Liver (tissue), 8 donors: ENCODE measurements at regions not wholly inside any gene's neighbourhood (a gene's known extent, or its start where the extent isn't known, plus 50 kb on each side); places are given as distances from the start of the nearest gene placed in this dataset.

Experiments used
- DNase-seq: peaks from one replicate; pipeline ENCODE4 v3.0.0-alpha.2; 2017; ENCODE audit warnings: low spot score
- H3K27ac ChIP-seq, 2 donors: one replicate each; pipeline ENCODE4 v1.7.0; 2013; ENCODE audit warnings: inconsistent platforms in 2 of 2, low read length in 2 of 2, control low read depth in 1 of 2, low read depth in 1 of 2, mild to moderate bottlenecking in 1 of 2
- H3K27me3 ChIP-seq, 4 donors: one replicate each; pipeline versions ENCODE4 v1.6.1 to v1.7.0; 2013; ENCODE audit warnings: low read length in 3 of 4, inconsistent platforms in 1 of 4, mild to moderate bottlenecking in 1 of 4, moderate library complexity in 1 of 4; ENCODE audit not compliant: control insufficient read depth in 4 of 4, insufficient read depth in 4 of 4
- H3K36me3 ChIP-seq, 4 donors: one replicate each; pipeline versions ENCODE4 v1.6.1 to v1.7.0; 2013; ENCODE audit warnings: low read length in 3 of 4, mild to moderate bottlenecking in 3 of 4, low read depth in 1 of 4, moderate library complexity in 1 of 4; ENCODE audit not compliant: control insufficient read depth in 4 of 4, insufficient read depth in 3 of 4
- H3K4me1 ChIP-seq, 4 donors: one replicate each; pipeline versions ENCODE4 v1.6.1 to v1.7.0; 2013; ENCODE audit warnings: low read length in 3 of 4, mild to moderate bottlenecking in 3 of 4, moderate library complexity in 1 of 4; ENCODE audit not compliant: control insufficient read depth in 4 of 4, insufficient read depth in 4 of 4
- H3K4me3 ChIP-seq, 3 donors: one replicate each; pipeline versions ENCODE4 v1.6.1 to v1.7.0; 2013; ENCODE audit warnings: low read length in 3 of 3, control low read depth in 1 of 3, low read depth in 1 of 3, mild to moderate bottlenecking in 1 of 3
- H3K9ac ChIP-seq, 2 donors: one replicate each; pipeline ENCODE4 v1.7.0; 2013; ENCODE audit warnings: low read length in 2 of 2, mild to moderate bottlenecking in 2 of 2, moderate library complexity in 2 of 2, control low read depth in 1 of 2, low read depth in 1 of 2
- H3K9me3 ChIP-seq, 4 donors: one replicate each; pipeline versions ENCODE4 v1.6.1 to v1.7.0; 2013; ENCODE audit warnings: low read length in 3 of 4; ENCODE audit not compliant: control insufficient read depth in 4 of 4
- EGR1 ChIP-seq, 2 donors: IDR thresholded peaks; 2 replicates each; pipeline ENCODE4 v1.6.1; 2016 to 2018; ENCODE audit warnings: antibody characterized with exemption in 2 of 2, low read depth in 2 of 2
- FOXA1 ChIP-seq: IDR thresholded peaks from 2 replicates; pipeline ENCODE4 v1.6.1; 2016; ENCODE audit warnings: antibody characterized with exemption
- GABPA ChIP-seq, 2 donors: IDR thresholded peaks in 1 of 2; conservative IDR thresholded peaks in 1 of 2; 2 replicates each; pipeline ENCODE4 v1.6.1; 2016; ENCODE audit warnings: antibody characterized with exemption in 2 of 2, mild to moderate bottlenecking in 1 of 2, moderate library complexity in 1 of 2
- HNF4A ChIP-seq, 2 donors: conservative IDR thresholded peaks; 2 replicates each; pipeline ENCODE4 v1.6.1; 2016; ENCODE audit warnings: antibody characterized with exemption in 2 of 2, mild to moderate bottlenecking in 2 of 2
- JUND ChIP-seq, 2 donors: IDR thresholded peaks; 2 replicates each; pipeline ENCODE4 v1.6.1; 2016; ENCODE audit warnings: antibody characterized with exemption in 2 of 2
- NR2F2 ChIP-seq: IDR thresholded peaks from 2 replicates; pipeline ENCODE4 v1.6.1; 2016; ENCODE audit warnings: antibody characterized with exemption
- RAD21 ChIP-seq, 2 donors: IDR thresholded peaks; 2 replicates each; pipeline ENCODE4 v1.6.1; 2016; ENCODE audit warnings: antibody characterized with exemption in 2 of 2, mild to moderate bottlenecking in 2 of 2
- RXRA ChIP-seq, 2 donors: IDR thresholded peaks; 2 replicates each; pipeline ENCODE4 v1.6.1; 2017 to 2018; ENCODE audit warnings: antibody characterized with exemption in 2 of 2, mild to moderate bottlenecking in 1 of 2
- SP1 ChIP-seq: IDR thresholded peaks from 2 replicates; pipeline ENCODE4 v1.6.1; 2018; ENCODE audit warnings: antibody characterized with exemption, mild to moderate bottlenecking
- TAF1 ChIP-seq: conservative IDR thresholded peaks from 2 replicates; pipeline ENCODE4 v1.6.1; 2016; ENCODE audit warnings: antibody characterized with exemption, mild to moderate bottlenecking
- YY1 ChIP-seq: IDR thresholded peaks from 2 replicates; pipeline ENCODE4 v1.6.1; 2016; ENCODE audit warnings: antibody characterized with exemption, mild to moderate bottlenecking
- WGBS: extraction: QIAGEN DNeasy Blood & Tissue Kit; methylation state at CpG from one replicate; pipeline ENCODE4 v1.1.7; 2013; 5-methylcytosine and 5-hydroxymethylcytosine counted together
- TF ChIP-seq, protein P1 (sequence below): IDR thresholded peaks from 2 replicates; pipeline ENCODE4 v1.6.1; 2016; ENCODE audit warnings: antibody characterized with exemption
- TF ChIP-seq, protein P2 (sequence below): IDR thresholded peaks from 2 replicates; pipeline ENCODE4 v1.6.1; 2016; ENCODE audit warnings: antibody characterized with exemption
- TF ChIP-seq, protein P3 (sequence below): fragments of 150-350 bp; IDR thresholded peaks from 2 replicates; pipeline ENCODE4 v1.5.1; 2017; ENCODE audit warnings: improper control_type of control experiment, low read depth, low read length; ENCODE audit not compliant: missing input control
- donor health status: healthy.
- donor health status: healthy.
- donor health status: healthy.
- donor health status: healthy.
- donor health status: healthy.

DNA sequence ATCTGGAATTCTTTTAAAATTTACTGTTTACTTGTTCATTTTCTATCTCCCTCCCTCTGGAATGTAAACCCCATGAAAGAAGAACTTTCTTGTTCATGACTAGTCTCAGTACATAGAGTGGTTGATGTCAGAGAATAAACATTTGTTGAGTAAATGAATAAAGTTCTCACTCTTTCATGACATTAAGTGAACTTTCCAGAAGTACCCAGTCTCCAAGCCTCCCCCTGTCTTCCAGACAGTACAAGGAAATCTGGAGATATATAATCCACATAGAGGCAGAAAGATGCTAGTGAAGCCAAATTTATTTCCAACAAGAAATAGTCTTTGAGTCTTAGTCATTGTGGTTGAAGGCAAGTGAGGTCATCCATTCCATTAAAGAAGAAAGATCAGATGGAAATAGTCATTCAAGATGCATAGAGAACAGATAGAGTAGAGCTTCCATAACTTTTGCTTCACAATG is 71.5 kb upstream of the GALNT15 start:
- Histone ChIP-seq H3K36me3 (no peaks in the 10 kb centered on the region), H3K9ac (no peak overlapping the region), H3K4me3 (no peak overlapping the region), H3K27me3 (no peaks in the 10 kb centered on the region), H3K27ac (peak overlapping the region in 1 of 2 donors; percentile 33), H3K4me1 (no peaks in the 10 kb centered on the region), H3K9me3 (no peaks in the 10 kb centered on the region)
- DNase-seq = no peak
- TF ChIP-seq HNF4A (conservative IDR thresholded peaks at IDR 0.05) = no peak
- peak in 1 of 2 donors; percentile 18 for TF ChIP-seq RXRA (IDR thresholded peaks at IDR 0.05)
- peak; percentile 43 for TF ChIP-seq NR2F2
- no peak for TF ChIP-seq FOXA1
- TF ChIP-seq SP1 = peak; percentile 18
- peak; percentile 25 to 54 for TF ChIP-seq JUND (IDR thresholded peaks at IDR 0.05)
- peak in 1 of 2 donors; percentile 10 for TF ChIP-seq RAD21 (IDR thresholded peaks at IDR 0.05)

DNA sequence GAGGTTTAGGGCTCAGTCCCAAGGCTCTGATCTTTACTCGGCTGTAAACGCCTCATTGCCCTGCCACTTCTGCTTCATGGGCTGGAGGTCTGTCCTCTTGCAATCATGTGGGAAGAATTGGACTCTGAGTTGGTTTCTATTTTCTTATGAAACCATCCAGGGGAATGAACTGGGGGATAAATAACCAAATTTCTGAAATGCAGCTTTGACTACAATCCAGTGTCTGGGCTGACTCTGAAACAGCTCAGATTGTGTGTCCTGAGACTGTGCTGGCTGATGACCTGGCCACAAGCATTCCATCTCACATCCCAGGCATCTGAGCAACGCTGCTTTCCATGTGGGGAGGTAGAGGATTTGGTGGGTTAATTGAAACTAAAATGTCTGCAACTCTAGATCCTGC is 71.0 kb upstream of the GALNT15 start:
- H3K27ac ChIP-seq = peak overlapping the region in 1 of 2 donors; percentile 33
- H3K9me3 ChIP-seq = no peaks in the 10 kb centered on the region
- WGBS = 81% methylated on average over 3 of the region's 3 CpGs

DNA sequence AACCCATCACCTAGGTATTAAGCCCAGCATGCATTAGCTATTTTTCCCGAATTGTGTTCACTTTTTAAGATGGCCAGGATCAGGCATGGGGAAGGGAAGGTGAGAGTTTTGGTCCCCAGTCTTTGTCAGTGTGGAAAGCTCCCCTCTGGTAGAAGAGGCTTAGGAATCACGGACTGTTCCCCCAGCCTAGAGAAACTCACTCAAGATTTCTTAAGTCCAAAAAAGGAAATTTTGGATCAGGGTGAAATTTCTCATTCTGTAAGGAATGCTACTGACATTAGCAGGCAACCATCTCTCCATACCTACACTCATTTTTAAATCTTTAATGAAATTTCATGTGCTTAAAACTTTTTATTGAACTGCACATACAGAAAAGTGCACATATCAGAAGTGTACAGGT is 70.3 kb upstream of the GALNT15 start:
- Histone ChIP-seq H3K4me3 (no peak overlapping the region), H3K9me3 (no peaks in the 10 kb centered on the region), H3K27me3 (no peaks in the 10 kb centered on the region), H3K27ac (no peak overlapping the region), H3K36me3 (no peaks in the 10 kb centered on the region), H3K9ac (no peak overlapping the region), H3K4me1 (no peaks in the 10 kb centered on the region)
- no peak for DNase-seq
- 82% methylated on average over 2 of the region's 2 CpGs for WGBS
- no peak for TF ChIP-seq RXRA (IDR thresholded peaks at IDR 0.05)
- TF ChIP-seq HNF4A (conservative IDR thresholded peaks at IDR 0.05) = no peak
- TF ChIP-seq YY1 = no peak
- TF ChIP-seq RAD21 (IDR thresholded peaks at IDR 0.05) = no peak
- no peak for TF ChIP-seq JUND (IDR thresholded peaks at IDR 0.05)
- TF ChIP-seq, protein P1, sequence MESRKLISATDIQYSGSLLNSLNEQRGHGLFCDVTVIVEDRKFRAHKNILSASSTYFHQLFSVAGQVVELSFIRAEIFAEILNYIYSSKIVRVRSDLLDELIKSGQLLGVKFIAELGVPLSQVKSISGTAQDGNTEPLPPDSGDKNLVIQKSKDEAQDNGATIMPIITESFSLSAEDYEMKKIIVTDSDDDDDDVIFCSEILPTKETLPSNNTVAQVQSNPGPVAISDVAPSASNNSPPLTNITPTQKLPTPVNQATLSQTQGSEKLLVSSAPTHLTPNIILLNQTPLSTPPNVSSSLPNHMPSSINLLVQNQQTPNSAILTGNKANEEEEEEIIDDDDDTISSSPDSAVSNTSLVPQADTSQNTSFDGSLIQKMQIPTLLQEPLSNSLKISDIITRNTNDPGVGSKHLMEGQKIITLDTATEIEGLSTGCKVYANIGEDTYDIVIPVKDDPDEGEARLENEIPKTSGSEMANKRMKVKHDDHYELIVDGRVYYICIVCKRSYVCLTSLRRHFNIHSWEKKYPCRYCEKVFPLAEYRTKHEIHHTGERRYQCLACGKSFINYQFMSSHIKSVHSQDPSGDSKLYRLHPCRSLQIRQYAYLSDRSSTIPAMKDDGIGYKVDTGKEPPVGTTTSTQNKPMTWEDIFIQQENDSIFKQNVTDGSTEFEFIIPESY = no peak
- no peak for TF ChIP-seq TAF1
- TF ChIP-seq, protein P2, sequence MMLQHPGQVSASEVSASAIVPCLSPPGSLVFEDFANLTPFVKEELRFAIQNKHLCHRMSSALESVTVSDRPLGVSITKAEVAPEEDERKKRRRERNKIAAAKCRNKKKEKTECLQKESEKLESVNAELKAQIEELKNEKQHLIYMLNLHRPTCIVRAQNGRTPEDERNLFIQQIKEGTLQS = no peak
- TF ChIP-seq SP1 = no peak
- no peak for TF ChIP-seq FOXA1
- no peak for TF ChIP-seq GABPA (IDR thresholded peaks at IDR 0.05 in 1 of 2, conservative IDR thresholded peaks at IDR 0.05 in 1 of 2)
- no peak for TF ChIP-seq EGR1 (IDR thresholded peaks at IDR 0.05; ENCODE audit: low read depth in 2 of 2)

More for the DNA sequence above, 71.0 kb upstream of the GALNT15 start:
- Histone ChIP-seq H3K4me3 (no peak overlapping the region), H3K9ac (no peak overlapping the region), H3K4me1 (no peaks in the 10 kb centered on the region), H3K27me3 (no peaks in the 10 kb centered on the region), H3K36me3 (no peaks in the 10 kb centered on the region)
- TF ChIP-seq, protein P3, sequence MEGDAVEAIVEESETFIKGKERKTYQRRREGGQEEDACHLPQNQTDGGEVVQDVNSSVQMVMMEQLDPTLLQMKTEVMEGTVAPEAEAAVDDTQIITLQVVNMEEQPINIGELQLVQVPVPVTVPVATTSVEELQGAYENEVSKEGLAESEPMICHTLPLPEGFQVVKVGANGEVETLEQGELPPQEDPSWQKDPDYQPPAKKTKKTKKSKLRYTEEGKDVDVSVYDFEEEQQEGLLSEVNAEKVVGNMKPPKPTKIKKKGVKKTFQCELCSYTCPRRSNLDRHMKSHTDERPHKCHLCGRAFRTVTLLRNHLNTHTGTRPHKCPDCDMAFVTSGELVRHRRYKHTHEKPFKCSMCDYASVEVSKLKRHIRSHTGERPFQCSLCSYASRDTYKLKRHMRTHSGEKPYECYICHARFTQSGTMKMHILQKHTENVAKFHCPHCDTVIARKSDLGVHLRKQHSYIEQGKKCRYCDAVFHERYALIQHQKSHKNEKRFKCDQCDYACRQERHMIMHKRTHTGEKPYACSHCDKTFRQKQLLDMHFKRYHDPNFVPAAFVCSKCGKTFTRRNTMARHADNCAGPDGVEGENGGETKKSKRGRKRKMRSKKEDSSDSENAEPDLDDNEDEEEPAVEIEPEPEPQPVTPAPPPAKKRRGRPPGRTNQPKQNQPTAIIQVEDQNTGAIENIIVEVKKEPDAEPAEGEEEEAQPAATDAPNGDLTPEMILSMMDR = no peak
- TF ChIP-seq RXRA (IDR thresholded peaks at IDR 0.05) = peak in 1 of 2 donors; percentile 35
- no peak for DNase-seq
